ENCODE measurements at regions not wholly inside any gene's neighbourhood (a gene's known extent, or its start where the extent isn't known, plus 50 kb on each side); places are given as distances from the start of the nearest gene placed in this dataset.

DNA sequence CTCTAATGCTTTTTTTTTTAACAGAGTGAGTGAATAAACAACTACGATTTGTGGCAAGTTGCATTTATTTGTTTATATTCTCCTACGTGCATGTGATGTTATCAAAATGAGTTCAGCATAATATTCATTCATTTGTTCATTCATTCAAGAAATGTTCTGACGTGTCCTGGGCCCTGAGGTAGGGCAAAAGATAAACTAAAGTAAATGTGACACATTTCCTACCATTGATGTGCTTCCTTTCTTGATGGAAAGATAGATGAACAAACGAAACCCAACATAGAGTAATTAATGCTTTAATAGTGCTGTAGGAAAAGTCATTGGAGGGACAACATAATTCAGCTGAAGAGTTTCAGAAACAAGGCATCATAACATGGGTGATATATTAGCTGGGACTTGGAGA is 261.5 kb upstream of the KCNMB2 start:
- Histone ChIP-seq H3K4me1 (no peaks in the 10 kb centered on the region), H3K4me3 (no peak overlapping the region), H3K9me3 (no peaks in the 10 kb centered on the region), H3K27ac (no peak overlapping the region), H3K27me3 (no peaks in the 10 kb centered on the region), H3K36me3 (no peaks in the 10 kb centered on the region)
- WGBS (ENCODE audit: insufficient coverage, low coverage, low lambda C conversion rate, missing lambda C conversion rate): 37% methylated on average over 4 of the region's 4 CpGs
- DNase-seq (no peak), ATAC-seq (no peak)
- TF ChIP-seq, protein P1, sequence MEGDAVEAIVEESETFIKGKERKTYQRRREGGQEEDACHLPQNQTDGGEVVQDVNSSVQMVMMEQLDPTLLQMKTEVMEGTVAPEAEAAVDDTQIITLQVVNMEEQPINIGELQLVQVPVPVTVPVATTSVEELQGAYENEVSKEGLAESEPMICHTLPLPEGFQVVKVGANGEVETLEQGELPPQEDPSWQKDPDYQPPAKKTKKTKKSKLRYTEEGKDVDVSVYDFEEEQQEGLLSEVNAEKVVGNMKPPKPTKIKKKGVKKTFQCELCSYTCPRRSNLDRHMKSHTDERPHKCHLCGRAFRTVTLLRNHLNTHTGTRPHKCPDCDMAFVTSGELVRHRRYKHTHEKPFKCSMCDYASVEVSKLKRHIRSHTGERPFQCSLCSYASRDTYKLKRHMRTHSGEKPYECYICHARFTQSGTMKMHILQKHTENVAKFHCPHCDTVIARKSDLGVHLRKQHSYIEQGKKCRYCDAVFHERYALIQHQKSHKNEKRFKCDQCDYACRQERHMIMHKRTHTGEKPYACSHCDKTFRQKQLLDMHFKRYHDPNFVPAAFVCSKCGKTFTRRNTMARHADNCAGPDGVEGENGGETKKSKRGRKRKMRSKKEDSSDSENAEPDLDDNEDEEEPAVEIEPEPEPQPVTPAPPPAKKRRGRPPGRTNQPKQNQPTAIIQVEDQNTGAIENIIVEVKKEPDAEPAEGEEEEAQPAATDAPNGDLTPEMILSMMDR (IDR thresholded peaks at IDR 0.05): no peak
- no peak for TF ChIP-seq POLR2A (IDR thresholded peaks at IDR 0.05)
- intact Hi-C loops (cut with DNase I): no loop called here

GRCh38 chr3:178275311-178275710 is 260.9 kb upstream of the KCNMB2 start:
- no peak for ATAC-seq
- Histone ChIP-seq H3K36me3 (no peaks in the 10 kb centered on the region), H3K4me1 (no peaks in the 10 kb centered on the region), H3K4me3 (no peak overlapping the region), H3K27me3 (no peaks in the 10 kb centered on the region), H3K27ac (no peak overlapping the region), H3K9me3 (no peaks in the 10 kb centered on the region)
- intact Hi-C loops (cut with DNase I): no loop called here
- TF ChIP-seq POLR2A (IDR thresholded peaks at IDR 0.05): no peak
- TF ChIP-seq, protein P1 (IDR thresholded peaks at IDR 0.05): no peak
- DNase-seq: no peak

- DNase-seq (no peak), ATAC-seq (no peak)
- intact Hi-C loops (cut with DNase I): no loop called here
- Histone ChIP-seq H3K27me3 (no peaks in the 10 kb centered on the region), H3K4me1 (no peaks in the 10 kb centered on the region), H3K27ac (no peak overlapping the region), H3K4me3 (no peak overlapping the region), H3K36me3 (no peaks in the 10 kb centered on the region), H3K9me3 (no peaks in the 10 kb centered on the region)
- WGBS (ENCODE audit: insufficient coverage, low coverage, low lambda C conversion rate, missing lambda C conversion rate): 50% methylated on average over 2 of the region's 2 CpGs
- TF ChIP-seq, protein P1 (IDR thresholded peaks at IDR 0.05): no peak
- TF ChIP-seq POLR2A (IDR thresholded peaks at IDR 0.05): no peak
Measured at GRCh38 chr3:178275793-178276192, 260.4 kb upstream of the KCNMB2 start.

GRCh38 chr3:178277605-178278004 is 258.6 kb upstream of the KCNMB2 start:
- Histone ChIP-seq H3K27ac (no peak overlapping the region), H3K27me3 (no peaks in the 10 kb centered on the region), H3K4me3 (no peak overlapping the region), H3K9me3 (no peaks in the 10 kb centered on the region), H3K36me3 (no peaks in the 10 kb centered on the region), H3K4me1 (no peaks in the 10 kb centered on the region)
- DNase-seq (no peak), ATAC-seq (no peak)
- no peak for TF ChIP-seq POLR2A (IDR thresholded peaks at IDR 0.05)
- TF ChIP-seq, protein P1 (IDR thresholded peaks at IDR 0.05): no peak
- intact Hi-C loops (cut with DNase I): no loop called here
- 96% methylated on average over 2 of the region's 2 CpGs for WGBS (ENCODE audit: insufficient coverage, low coverage, low lambda C conversion rate, missing lambda C conversion rate)

DNA sequence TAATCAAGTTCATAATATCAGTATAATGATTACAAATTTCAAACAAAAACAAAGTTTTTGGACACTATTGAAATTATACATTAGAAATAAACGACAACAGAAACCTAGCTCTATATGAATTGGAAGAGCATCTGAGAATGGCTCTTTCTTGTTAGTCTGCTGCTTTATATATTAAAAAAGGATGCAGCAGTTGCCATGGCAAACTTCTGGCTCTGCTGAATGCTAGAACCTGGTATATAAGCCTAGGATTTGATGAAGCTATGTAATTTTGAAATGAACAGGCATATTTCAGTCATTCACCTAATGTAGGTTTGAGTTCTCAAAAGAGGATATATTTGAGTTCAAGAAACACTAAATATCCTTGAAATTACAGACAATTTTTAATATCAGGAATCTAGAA is 252.7 kb upstream of the KCNMB2 start:
- no peak for TF ChIP-seq POLR2A (IDR thresholded peaks at IDR 0.05)
- TF ChIP-seq, protein P1 (IDR thresholded peaks at IDR 0.05): no peak
- no peaks in the 10 kb centered on the region for H3K4me1 ChIP-seq
- intact Hi-C loops (cut with DNase I): no loop called here
- H3K27me3 ChIP-seq: no peaks in the 10 kb centered on the region
- H3K36me3 ChIP-seq: no peaks in the 10 kb centered on the region
- H3K4me3 ChIP-seq: no peak overlapping the region
- no peak overlapping the region for H3K27ac ChIP-seq
- DNase-seq (no peak), ATAC-seq (no peak)
- 63% methylated on average over 1 of the region's 1 CpG for WGBS (ENCODE audit: insufficient coverage, low coverage, low lambda C conversion rate, missing lambda C conversion rate)
- H3K9me3 ChIP-seq: no peaks in the 10 kb centered on the region
